IMR-90 (cell line): ENCODE measurements at regions not wholly inside any gene's neighbourhood (a gene's known extent, or its start where the extent isn't known, plus 50 kb on each side); places are given as distances from the start of the nearest gene placed in this dataset.

Experiments
- ATAC-seq: fragments of 200-7000 bp; cut with Tn5 transposase; 2 replicates; pipeline ENCODE4 v1.9.1; 2020; ENCODE audit warnings: low read depth, mild to moderate bottlenecking, moderate library complexity
- BruUV-seq: library from RNA; stranded (reverse); fragments of 400-500 nt; replicated peaks from 2 replicates; lab custom pipeline; 2021; lab: Mats Ljungman, UMichigan
- CTCF ChIA-PET: fragments of 300-600 bp; formaldehyde crosslinking; extraction: SDS; loops from one replicate; lab custom pipeline; 2021; ENCODE audit warnings: antibody characterized with exemption; lab: Yijun Ruan, JAX
- POLR2A ChIA-PET: fragments of 300-600 bp; sonication (Branson Sonifier 250); formaldehyde crosslinking; loops from one replicate; lab custom pipeline; 2022; ENCODE audit warnings: antibody characterized with exemption; ENCODE audit not compliant: unreplicated experiment; lab: Charles Lee
- DNase-seq: peaks from one replicate; pipeline ENCODE4 v3.0.0; 2013
- H2AFZ ChIP-seq: replicated peaks from 2 replicates; pipeline ENCODE3; 2013; ENCODE audit warnings: low read length, mild to moderate bottlenecking; ENCODE audit not compliant: poor library complexity
- H2AK5ac ChIP-seq: 2 replicates; pipeline ENCODE4 v1.6.1; 2013; ENCODE audit warnings: low read depth, low read length, inconsistent platforms
- H2AK9ac ChIP-seq: replicated peaks from 2 replicates; pipeline ENCODE3; 2013; ENCODE audit warnings: mild to moderate bottlenecking, low read depth, low read length, moderate library complexity; ENCODE audit not compliant: poor library complexity
- H2BK120ac ChIP-seq: 2 replicates; pipeline ENCODE4 v1.6.1; 2013; ENCODE audit warnings: low read depth, low read length, inconsistent platforms
- H2BK15ac ChIP-seq: 3 replicates; pipeline ENCODE4 v1.6.1; 2013; ENCODE audit warnings: low read depth, low read length, inconsistent platforms
- H2BK20ac ChIP-seq: 2 replicates; pipeline ENCODE4 v1.6.1; 2013; ENCODE audit warnings: low read depth, mild to moderate bottlenecking, inconsistent platforms, low read length, moderate library complexity
- H2BK5ac ChIP-seq: 2 replicates; pipeline ENCODE4 v1.6.1; 2013; ENCODE audit warnings: mild to moderate bottlenecking, low read depth, low read length, inconsistent platforms; ENCODE audit not compliant: poor library complexity, severe bottlenecking
- H3K14ac ChIP-seq: replicated peaks from 2 replicates; pipeline ENCODE4 v1.6.1; 2013; ENCODE audit warnings: low read depth, low read length, inconsistent platforms
- H3K18ac ChIP-seq: 2 replicates; pipeline ENCODE4 v1.6.1; 2013; ENCODE audit warnings: low read depth, low read length, control low read depth
- H3K23ac ChIP-seq: 2 replicates; pipeline ENCODE4 v1.6.1; 2013; ENCODE audit warnings: low read depth, low read length, inconsistent platforms
- H3K27ac ChIP-seq: 2 replicates; pipeline ENCODE4 v1.5.1; 2013; ENCODE audit warnings: mild to moderate bottlenecking, control low read depth, low read length; ENCODE audit not compliant: insufficient read depth
- H3K27me3 ChIP-seq: 2 replicates; pipeline ENCODE4 v1.6.1; 2013; ENCODE audit warnings: low read length; ENCODE audit not compliant: control insufficient read depth, insufficient read depth
- H3K36me3 ChIP-seq: 2 replicates; pipeline ENCODE4 v1.6.1; 2013; ENCODE audit warnings: low read length, mixed read lengths; ENCODE audit not compliant: control insufficient read depth, insufficient read depth
- H3K4ac ChIP-seq: 2 replicates; pipeline ENCODE4 v1.6.1; 2013; ENCODE audit warnings: low read depth, low read length, inconsistent platforms
- H3K4me1 ChIP-seq: 2 replicates; pipeline ENCODE4 v1.6.1; 2013; ENCODE audit warnings: low read length, mixed read lengths; ENCODE audit not compliant: control insufficient read depth, insufficient read depth
- H3K4me2 ChIP-seq: 2 replicates; pipeline ENCODE4 v1.6.1; 2013; ENCODE audit warnings: low read depth, mild to moderate bottlenecking, control low read depth, low read length, moderate library complexity
- H3K4me3 ChIP-seq: 2 replicates; pipeline ENCODE4 v1.5.1; 2013; ENCODE audit warnings: low read depth, mild to moderate bottlenecking, control low read depth, low read length, moderate library complexity; ENCODE audit not compliant: insufficient read depth
- H3K56ac ChIP-seq: 2 replicates; pipeline ENCODE4 v1.6.1; 2013; ENCODE audit warnings: low read length, inconsistent platforms; ENCODE audit not compliant: insufficient read depth; ENCODE audit errors: extremely low read depth
- H3K79me1 ChIP-seq, 2 experiments: 2 replicates each; pipeline ENCODE4 v1.6.1; 2013; ENCODE audit warnings: low read length in 2 of 2, inconsistent platforms in 1 of 2, low read depth in 1 of 2
- H3K9ac ChIP-seq: 2 replicates; pipeline ENCODE4 v1.6.1; 2013; ENCODE audit warnings: low read depth, low read length, control low read depth
- H3K9me1 ChIP-seq: 2 replicates; pipeline ENCODE4 v1.6.1; 2013; ENCODE audit warnings: low read length, inconsistent platforms; ENCODE audit not compliant: insufficient read depth
- H3K9me3 ChIP-seq: 2 replicates; pipeline ENCODE4 v1.6.1; 2013; ENCODE audit warnings: low read length; ENCODE audit not compliant: control insufficient read depth, insufficient read depth
- H4K20me1 ChIP-seq: 2 replicates; pipeline ENCODE4 v1.6.1; 2013; ENCODE audit warnings: low read length, inconsistent platforms; ENCODE audit not compliant: insufficient read depth
- H4K5ac ChIP-seq: 2 replicates; pipeline ENCODE4 v1.6.1; 2013; ENCODE audit warnings: mild to moderate bottlenecking, low read depth, low read length, control low read depth
- H4K8ac ChIP-seq, 2 experiments: 2 replicates each; pipeline ENCODE4 v1.6.1; 2013; ENCODE audit warnings: low read depth in 2 of 2, low read length in 2 of 2, control low read depth in 1 of 2, inconsistent platforms in 1 of 2
- H4K91ac ChIP-seq: 2 replicates; pipeline ENCODE4 v1.6.1; 2013; ENCODE audit warnings: low read depth, low read length, inconsistent platforms; ENCODE audit not compliant: insufficient read depth
- BHLHE40 ChIP-seq: fragments of 150-350 bp; IDR thresholded peaks from 2 replicates; pipeline ENCODE4 v1.6.1; 2016; ENCODE audit warnings: mild to moderate bottlenecking, low read depth, low read length
- CEBPB ChIP-seq: IDR thresholded peaks from 2 replicates; pipeline ENCODE4 v1.6.1; 2012; ENCODE audit warnings: low read depth, low read length, improper control_type of control experiment
- CHD1 ChIP-seq: IDR thresholded peaks from 2 replicates; pipeline ENCODE4 v1.6.1; 2012; ENCODE audit warnings: low read depth, low read length, improper control_type of control experiment
- CTCF ChIP-seq: conservative IDR thresholded peaks from 2 replicates; pipeline ENCODE4 v1.5.1; 2012; ENCODE audit warnings: mild to moderate bottlenecking, low read depth, low read length, improper control_type of control experiment
- ELK1 ChIP-seq: fragments of 150-350 bp; IDR thresholded peaks from 2 replicates; pipeline ENCODE4 v1.6.1; 2016; ENCODE audit warnings: low read depth, mild to moderate bottlenecking, low read length, moderate library complexity, borderline replicate concordance
- FOS ChIP-seq: fragments of 150-350 bp; IDR thresholded peaks from 2 replicates; pipeline ENCODE4 v1.6.1; 2016; ENCODE audit warnings: low read depth, low read length
- MAFK ChIP-seq: IDR thresholded peaks from 2 replicates; pipeline ENCODE4 v1.6.1; 2012; ENCODE audit warnings: low read depth, low read length, improper control_type of control experiment
- MAZ ChIP-seq: IDR thresholded peaks from 2 replicates; pipeline ENCODE4 v1.6.1; 2012; ENCODE audit warnings: low read depth, mild to moderate bottlenecking, low read length, improper control_type of control experiment, moderate library complexity, borderline replicate concordance
- MXI1 ChIP-seq: IDR thresholded peaks from 2 replicates; pipeline ENCODE4 v1.6.1; 2012; ENCODE audit warnings: low read depth, mild to moderate bottlenecking, low read length, moderate library complexity, borderline replicate concordance
- NFE2L2 ChIP-seq: fragments of 150-350 bp; IDR thresholded peaks from 2 replicates; pipeline ENCODE4 v1.6.1; 2016; ENCODE audit warnings: low read depth, mild to moderate bottlenecking, low read length
- POLR2A ChIP-seq: IDR thresholded peaks from 2 replicates; pipeline ENCODE4 v1.6.1; 2012; ENCODE audit warnings: mild to moderate bottlenecking, low read depth, low read length
- RAD21 ChIP-seq: IDR thresholded peaks from 2 replicates; pipeline ENCODE4 v1.6.1; 2012; ENCODE audit warnings: low read length, improper control_type of control experiment
- RCOR1 ChIP-seq: IDR thresholded peaks from 2 replicates; pipeline ENCODE4 v1.6.1; 2012; ENCODE audit warnings: mild to moderate bottlenecking, low read length, improper control_type of control experiment; ENCODE audit not compliant: insufficient replicate concordance
- RFX5 ChIP-seq: IDR thresholded peaks from 2 replicates; pipeline ENCODE4 v1.8.0; 2012; ENCODE audit warnings: low read depth, mild to moderate bottlenecking, low read length, moderate library complexity
- SMC3 ChIP-seq: fragments of 150-350 bp; IDR thresholded peaks from 2 replicates; pipeline ENCODE4 v1.6.1; 2016; ENCODE audit warnings: low read depth, mild to moderate bottlenecking, antibody characterized with exemption, low read length, moderate library complexity
- USF2 ChIP-seq: fragments of 150-350 bp; IDR thresholded peaks from 2 replicates; pipeline ENCODE4 v1.6.1; 2017; ENCODE audit warnings: mild to moderate bottlenecking, antibody characterized with exemption, low read length, low read depth
- WGBS, 2 experiments: methylation state at CpG; one replicate each; pipeline versions ENCODE4 v1.1.5 to v1.1.7; 2013; ENCODE audit warnings: missing lambda C conversion rate in 2 of 2; ENCODE audit not compliant: insufficient read length in 1 of 2; ENCODE audit errors: extremely low coverage in 2 of 2; 5-methylcytosine and 5-hydroxymethylcytosine counted together
- dilution Hi-C: fragments of 300-500 bp; cut with HindIII; formaldehyde crosslinking; loops from one replicate; pipeline ENCODE4 v1.14.3; 2018; ENCODE audit warnings: low sequenced_read_pairs; ENCODE audit not compliant: unreplicated experiment
- in situ Hi-C: fragments of 300-500 bp; cut with MboI; formaldehyde crosslinking; loops from 3 replicates; pipeline ENCODE4 v1.14.3; 2019; ENCODE audit warnings: low sequenced_read_pairs, inconsistent platforms, mixed read lengths
- intact Hi-C: fragments of 100-400 bp; cut with micrococcal nuclease; formaldehyde crosslinking; loops from 2 replicates; pipeline ENCODE4 v1.10.0; 2022

GRCh38 chr6:71067816-71068215 is 111.0 kb upstream of the B3GAT2 start:
- no peaks in the 10 kb centered on the region for H3K9me1 ChIP-seq
- H3K27me3 ChIP-seq, result no peaks in the 10 kb centered on the region; the same call in 1 of the 2 replicates
- ChIA-PET CTCF (no interaction called here), POLR2A (no interaction called here)
- no peak overlapping the region for H2BK5ac ChIP-seq
- DNase-seq, result no peak
- H3K18ac ChIP-seq, result no peak overlapping the region
- no peak overlapping the region for H3K4me3 ChIP-seq
- in situ Hi-C loops (no loop called here), dilution Hi-C loops (no loop called here), intact Hi-C loops (no loop called here)
- H3K23ac ChIP-seq, result no peak overlapping the region
- H3K14ac ChIP-seq, result no peak overlapping the region
- no peak overlapping the region for H3K4ac ChIP-seq
- no peak overlapping the region for H4K5ac ChIP-seq
- no peaks in the 10 kb centered on the region for H3K36me3 ChIP-seq
- no peak overlapping the region for H2BK15ac ChIP-seq
- H3K9me3 ChIP-seq, result no peaks in the 10 kb centered on the region
- WGBS, 2 experiments, result 53% methylated on average over 3 of the region's 5 CpGs; no CpG with 5 or more reads in 1 of the 2 experiments
- no peak overlapping the region for H4K8ac ChIP-seq
- no peak overlapping the region for H3K9ac ChIP-seq
- H2AK9ac ChIP-seq, result no peak overlapping the region
- no peak overlapping the region for H3K56ac ChIP-seq
- no peak overlapping the region for H2AFZ ChIP-seq
- no peak overlapping the region for H3K4me2 ChIP-seq
- H2BK20ac ChIP-seq, result no peak overlapping the region
- H3K79me1 ChIP-seq, result no peaks in the 10 kb centered on the region
- no peak overlapping the region for H4K91ac ChIP-seq
- no peak for ATAC-seq
- no peak for TF ChIP-seq RCOR1
- no peak for TF ChIP-seq MAZ
- TF ChIP-seq CEBPB, result no peak
- TF ChIP-seq USF2, result no peak
- no peak for TF ChIP-seq NFE2L2
- no peak for TF ChIP-seq ELK1
- TF ChIP-seq MXI1, result no peak
- TF ChIP-seq SMC3, result no peak
- no peak for TF ChIP-seq MAFK
- TF ChIP-seq FOS, result no peak
- TF ChIP-seq RFX5, result no peak
- no peak for TF ChIP-seq RAD21
- no peak for TF ChIP-seq BHLHE40
- TF ChIP-seq POLR2A, result no peak
- TF ChIP-seq CHD1, result no peak
- no peak for TF ChIP-seq CTCF
- no peaks in the 10 kb centered on the region for H3K4me1 ChIP-seq
- no peaks in the 10 kb centered on the region for H4K20me1 ChIP-seq
- H2AK5ac ChIP-seq, result no peak overlapping the region
- BruUV-seq, result no TSS peak
- no peak overlapping the region for H2BK120ac ChIP-seq
- no peak overlapping the region for H3K27ac ChIP-seq
